ENCODE measurements at regions not wholly inside any gene's neighbourhood (a gene's known extent, or its start where the extent isn't known, plus 50 kb on each side); places are given as distances from the start of the nearest gene placed in this dataset.

- Mint-ChIP-seq H3K36me3 (ENCODE audit: low read depth) (no peaks in the 10 kb centered on the region), H3K27me3 (ENCODE audit: insufficient read depth) (peaks cover 24% of the 10 kb centered on the region), H3K4me1 (peaks cover 17% of the 10 kb centered on the region), H3K4me3 (no peak overlapping the region), H3K27ac (no peak overlapping the region), H3K9me3 (no peaks in the 10 kb centered on the region)
- Histone ChIP-seq H3K27me3 (ENCODE audit: control insufficient read depth, insufficient read depth, low read length, poor library complexity, severe bottlenecking) (no peaks in the 10 kb centered on the region), H3K9me3 (ENCODE audit: control insufficient read depth, low read length) (no peaks in the 10 kb centered on the region), H3K9ac (ENCODE audit: extremely low read depth, low read length, poor library complexity, severe bottlenecking) (no peak overlapping the region), H3K27ac (ENCODE audit: low read depth, low read length) (no peak overlapping the region), H3K36me3 (ENCODE audit: control insufficient read depth, insufficient read depth, low read length) (no peaks in the 10 kb centered on the region), H3K4me3 (ENCODE audit: low read length) (no peak overlapping the region), H3K4me1 (ENCODE audit: control insufficient read depth, insufficient read depth, low read length) (peaks cover 3% of the 10 kb centered on the region)
- no peak for DNase-seq
- TF ChIP-seq CTCF (conservative IDR thresholded peaks at IDR 0.05), result no peak
- WGBS, 2 experiments (ENCODE audit: insufficient coverage in 1 of 2, insufficient read length in 1 of 2), result 90 to 91% methylated on average over 5 to 6 of the region's 6 CpGs
These were observed 58.1 kb upstream of the NEURL1B start for GRCh38 chr5:172582940-172583339.

GRCh38 chr5:172581315-172581714 is 59.7 kb upstream of the NEURL1B start:
- Histone ChIP-seq H3K36me3 (ENCODE audit: control insufficient read depth, insufficient read depth, low read length) (no peaks in the 10 kb centered on the region), H3K27me3 (ENCODE audit: control insufficient read depth, insufficient read depth, low read length, poor library complexity, severe bottlenecking) (no peaks in the 10 kb centered on the region), H3K4me1 (ENCODE audit: control insufficient read depth, insufficient read depth, low read length) (peaks cover 3% of the 10 kb centered on the region), H3K9ac (ENCODE audit: extremely low read depth, low read length, poor library complexity, severe bottlenecking) (no peak overlapping the region), H3K9me3 (ENCODE audit: control insufficient read depth, low read length) (no peaks in the 10 kb centered on the region), H3K27ac (ENCODE audit: low read depth, low read length) (no peak overlapping the region), H3K4me3 (ENCODE audit: low read length) (no peak overlapping the region)
- H3K36me3 Mint-ChIP-seq (ENCODE audit: low read depth), result no peaks in the 10 kb centered on the region
- H3K27me3 Mint-ChIP-seq (ENCODE audit: insufficient read depth), result peaks cover 13% of the 10 kb centered on the region
- no peak for TF ChIP-seq CTCF (conservative IDR thresholded peaks at IDR 0.05)
- H3K4me3 Mint-ChIP-seq, result no peak overlapping the region
- peaks cover 15% of the 10 kb centered on the region for H3K4me1 Mint-ChIP-seq
- WGBS, 2 experiments (ENCODE audit: insufficient coverage in 1 of 2, insufficient read length in 1 of 2), result 80 to 100% methylated on average over 2 to 4 of the region's 4 CpGs
- H3K27ac Mint-ChIP-seq, result no peak overlapping the region
- DNase-seq, result no peak
- H3K9me3 Mint-ChIP-seq, result no peaks in the 10 kb centered on the region

- no peak for DNase-seq
- H3K4me1 ChIP-seq (ENCODE audit: control insufficient read depth, insufficient read depth, low read length), result peaks cover 3% of the 10 kb centered on the region
- no peaks in the 10 kb centered on the region for H3K9me3 ChIP-seq (ENCODE audit: control insufficient read depth, low read length)
- Mint-ChIP-seq H3K27ac (no peak overlapping the region), H3K36me3 (ENCODE audit: low read depth) (no peaks in the 10 kb centered on the region), H3K27me3 (ENCODE audit: insufficient read depth) (peaks cover 10% of the 10 kb centered on the region), H3K4me3 (no peak overlapping the region), H3K9me3 (no peaks in the 10 kb centered on the region), H3K4me1 (peaks cover 13% of the 10 kb centered on the region)
- no peak overlapping the region for H3K4me3 ChIP-seq (ENCODE audit: low read length)
- WGBS, 2 experiments (ENCODE audit: insufficient coverage in 1 of 2, insufficient read length in 1 of 2), result 91 to 94% methylated on average over 4 to 5 of the region's 5 CpGs
- TF ChIP-seq CTCF (conservative IDR thresholded peaks at IDR 0.05), result no peak
- H3K36me3 ChIP-seq (ENCODE audit: control insufficient read depth, insufficient read depth, low read length), result no peaks in the 10 kb centered on the region
- no peak overlapping the region for H3K9ac ChIP-seq (ENCODE audit: extremely low read depth, low read length, poor library complexity, severe bottlenecking)
- no peak overlapping the region for H3K27ac ChIP-seq (ENCODE audit: low read depth, low read length)
- no peaks in the 10 kb centered on the region for H3K27me3 ChIP-seq (ENCODE audit: control insufficient read depth, insufficient read depth, low read length, poor library complexity, severe bottlenecking)
These were observed 61.6 kb upstream of the NEURL1B start for GRCh38 chr5:172579403-172579990.
